Thyroid gland (tissue), 4 donors: ENCODE measurements at regions not wholly inside any gene's neighbourhood (a gene's known extent, or its start where the extent isn't known, plus 50 kb on each side); places are given as distances from the start of the nearest gene placed in this dataset.

Source experiments
- DNase-seq, 2 donors: peaks; one replicate each; pipeline ENCODE4 v3.0.0-alpha.2; 2019
- H3K27ac ChIP-seq, 3 donors: fragments of 200-600 bp; sonication (generic); 1 replicate in 2 of 3; 2 replicates in 1 of 3; pipeline ENCODE4 v1.5.1; 2016 to 2019; ENCODE audit warnings: mild to moderate bottlenecking in 1 of 3, moderate library complexity in 1 of 3
- H3K27me3 ChIP-seq: fragments of 200-600 bp; sonication (generic); one replicate; pipeline ENCODE4 v1.5.1; 2019
- H3K36me3 ChIP-seq, 2 donors: fragments of 200-600 bp; sonication (generic); one replicate each; pipeline ENCODE4 v1.5.1; 2016 to 2019
- H3K4me1 ChIP-seq, 2 donors: fragments of 200-600 bp; sonication (generic); one replicate each; pipeline ENCODE4 v1.5.1; 2017 to 2019
- H3K4me3 ChIP-seq, 3 donors: fragments of 200-600 bp; sonication (generic); replicated peaks in 1 of 3; 1 replicate in 2 of 3; 2 replicates in 1 of 3; pipeline ENCODE4 v1.5.1; 2016; ENCODE audit warnings: mild to moderate bottlenecking in 1 of 3
- H3K9me3 ChIP-seq: fragments of 200-600 bp; sonication (generic); one replicate; pipeline ENCODE4 v1.5.1; 2017
- CTCF ChIP-seq, 6 experiments: fragments of 200-600 bp in 3 of 6; fragments of 450-650 bp in 3 of 6; sonication (generic) in 3 of 6; IDR thresholded peaks; one replicate each; pipeline ENCODE4 v1.5.1; 2016 to 2019; ENCODE audit warnings: antibody characterized with exemption in 6 of 6, mild to moderate bottlenecking in 2 of 6, inconsistent platforms in 1 of 6, moderate library complexity in 1 of 6
- POLR2A ChIP-seq, 2 donors: fragments of 450-650 bp; IDR thresholded peaks; one replicate each; pipeline ENCODE4 v1.6.1; 2017; ENCODE audit warnings: antibody characterized with exemption in 2 of 2, mild to moderate bottlenecking in 2 of 2, moderate library complexity in 1 of 2
- WGBS, 2 donors: methylation state at CpG; one replicate each; pipeline ENCODE4 v1.1.5; 2017; 5-methylcytosine and 5-hydroxymethylcytosine counted together
- intact Hi-C: fragments of 100-400 bp; cut with DNase I; formaldehyde crosslinking; loops from one replicate; pipeline ENCODE4 v1.15.1; 2023

DNA sequence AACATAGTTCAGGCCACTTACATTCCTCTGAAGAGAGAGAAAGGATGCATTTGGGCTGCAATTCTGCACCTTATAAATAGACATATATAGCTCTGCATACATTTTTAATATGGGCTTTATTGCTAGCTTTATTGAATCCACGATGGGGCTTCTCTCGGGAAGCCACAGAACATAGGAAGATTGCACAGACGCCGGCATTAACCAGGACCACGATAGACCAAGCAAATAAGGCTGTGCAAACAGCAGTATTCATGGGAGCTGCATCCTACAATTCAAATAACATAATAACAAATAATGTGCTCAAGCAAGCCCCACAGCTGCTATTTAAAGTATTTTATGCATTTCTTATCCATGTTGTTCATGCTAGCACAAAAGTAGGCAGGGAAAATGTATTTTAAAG lies 432.3 kb downstream of the TMEM114 start:
- Histone ChIP-seq H3K9me3 (no peaks in the 10 kb centered on the region), H3K36me3 (no peaks in the 10 kb centered on the region), H3K4me3 (no peak overlapping the region), H3K27ac (no peak overlapping the region), H3K27me3 (no peaks in the 10 kb centered on the region), H3K4me1 (no peaks in the 10 kb centered on the region)
- 83 to 92% methylated on average over 5 of the region's 5 CpGs for WGBS, 2 donors
- DNase-seq, result no peak
- no peak for TF ChIP-seq CTCF (IDR thresholded peaks at IDR 0.05)
- TF ChIP-seq POLR2A (IDR thresholded peaks at IDR 0.05), result no peak
- intact Hi-C loops, result no loop called here

GRCh38 chr16:8155275-8155674 lies 435.0 kb downstream of the TMEM114 start:
- H3K4me3 ChIP-seq, result no peak overlapping the region
- WGBS, 2 donors, result 65 to 89% methylated on average over 2 of the region's 2 CpGs

GRCh38 chr16:8146256-8147012 lies 443.9 kb downstream of the TMEM114 start:
- Histone ChIP-seq H3K27me3 (no peaks in the 10 kb centered on the region), H3K4me3 (no peak overlapping the region), H3K4me1 (no peaks in the 10 kb centered on the region), H3K27ac (no peak overlapping the region), H3K9me3 (no peaks in the 10 kb centered on the region), H3K36me3 (no peaks in the 10 kb centered on the region)
- 92 to 94% methylated on average over 17 of the region's 17 CpGs for WGBS, 2 donors
- intact Hi-C loops, result no loop called here
- TF ChIP-seq CTCF (IDR thresholded peaks at IDR 0.05) (no peak), POLR2A (IDR thresholded peaks at IDR 0.05) (no peak)
- no peak for DNase-seq

More at GRCh38 chr16:8155275-8155674, 435.0 kb downstream of the TMEM114 start:
- Histone ChIP-seq H3K27me3 (no peaks in the 10 kb centered on the region), H3K27ac (no peak overlapping the region), H3K4me1 (no peaks in the 10 kb centered on the region), H3K36me3 (no peaks in the 10 kb centered on the region), H3K9me3 (no peaks in the 10 kb centered on the region)
- intact Hi-C loops, result no loop called here
- no peak for DNase-seq
- TF ChIP-seq CTCF (IDR thresholded peaks at IDR 0.05) (no peak), POLR2A (IDR thresholded peaks at IDR 0.05) (no peak)

DNA sequence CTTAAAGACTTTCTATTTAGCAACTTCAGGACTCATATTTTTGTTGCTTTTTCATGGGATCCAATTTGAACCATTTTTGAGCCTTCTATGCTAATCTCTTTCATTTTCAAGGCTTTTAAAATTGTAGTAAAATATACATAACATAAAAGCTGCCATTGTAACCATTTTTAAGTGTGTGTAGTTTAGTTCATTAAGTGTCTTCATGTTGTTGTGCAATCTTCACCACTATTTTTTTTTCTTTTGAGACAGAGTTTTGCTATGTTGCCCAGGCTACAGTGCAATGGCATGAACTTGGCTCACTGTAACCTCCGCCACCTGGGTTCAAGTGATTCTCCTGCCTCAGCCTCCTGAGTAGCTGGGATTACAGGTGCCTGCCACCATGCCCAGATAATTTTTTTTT lies 451.6 kb downstream of the TMEM114 start:
- WGBS, 2 donors, result 96 to 97% methylated on average over 1 of the region's 1 CpG
- TF ChIP-seq POLR2A (IDR thresholded peaks at IDR 0.05), result no peak
- no peak for TF ChIP-seq CTCF (IDR thresholded peaks at IDR 0.05)
- Histone ChIP-seq H3K4me3 (no peak overlapping the region), H3K27me3 (no peaks in the 10 kb centered on the region), H3K36me3 (no peaks in the 10 kb centered on the region), H3K27ac (no peak overlapping the region), H3K4me1 (no peaks in the 10 kb centered on the region), H3K9me3 (no peaks in the 10 kb centered on the region)
- intact Hi-C loops, result no loop called here
- DNase-seq, result no peak

DNA sequence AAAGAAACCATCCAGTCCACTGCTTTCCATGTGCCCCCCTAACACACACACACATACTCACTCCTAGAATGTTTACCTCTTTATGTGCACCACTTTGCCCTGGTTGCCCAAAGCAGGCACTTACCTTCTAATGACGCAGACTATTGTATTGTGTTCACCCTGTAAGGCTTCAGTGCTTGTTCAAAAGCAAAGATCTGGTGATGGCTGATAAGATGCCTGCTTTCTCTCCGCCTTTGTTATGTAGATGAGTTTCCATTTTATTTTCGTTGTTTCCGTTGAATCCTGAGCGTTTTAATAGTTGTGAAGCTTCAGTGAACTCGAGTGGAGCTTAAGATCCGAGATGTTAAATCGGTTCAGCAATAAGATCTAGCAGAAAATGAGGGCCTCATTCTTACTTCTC lies 452.7 kb downstream of the TMEM114 start:
- TF ChIP-seq CTCF (IDR thresholded peaks at IDR 0.05) (no peak), POLR2A (IDR thresholded peaks at IDR 0.05) (no peak)
- no peaks in the 10 kb centered on the region for H3K9me3 ChIP-seq
- 33 to 38% methylated on average over 8 of the region's 8 CpGs for WGBS, 2 donors
- H3K4me3 ChIP-seq, result no peak overlapping the region
- H3K27ac ChIP-seq, result no peak overlapping the region
- intact Hi-C loops, result no loop called here
- no peak for DNase-seq
- no peaks in the 10 kb centered on the region for H3K27me3 ChIP-seq
- no peaks in the 10 kb centered on the region for H3K4me1 ChIP-seq
- H3K36me3 ChIP-seq, result no peaks in the 10 kb centered on the region
